ENCODE measurements at regions not wholly inside any gene's neighbourhood (a gene's known extent, or its start where the extent isn't known, plus 50 kb on each side); places are given as distances from the start of the nearest gene placed in this dataset.

Small RNAs in the stretch of these regions (small RNA-seq; reads per million reads assigned to genes)
- 0 reads per million in 4 donors for gene AC093787.1

Data from transverse colon (tissue), 4 donors.